K562 (cell line): ENCODE measurements at regions not wholly inside any gene's neighbourhood (a gene's known extent, or its start where the extent isn't known, plus 50 kb on each side); places are given as distances from the start of the nearest gene placed in this dataset.
A peak's percentile ranks its signal among the peaks of the same experiment; 100 is the strongest.

Experiments
- ATAC-seq: fragments of 200-7000 bp; cut with Tn5 transposase; 3 replicates; pipeline ENCODE4 v1.9.1; 2020; ENCODE audit warnings: moderate library complexity
- BruUV-seq: library from RNA; stranded (reverse); fragments of 400-500 nt; replicated peaks from 2 replicates; lab custom pipeline; 2021; lab: Mats Ljungman, UMichigan
- CTCF ChIA-PET: fragments of 300-600 bp; formaldehyde crosslinking; extraction: SDS; loops from one replicate; lab custom pipeline; 2021; ENCODE audit warnings: low intra/inter-chr PET ratio; lab: Yijun Ruan, JAX
- POLR2A ChIA-PET: fragments of 300-600, 350-650 bp; sonication (Branson Sonifier 250); formaldehyde crosslinking; extraction: SDS; loops from one replicate; lab custom pipeline; 2021; ENCODE audit warnings: antibody characterized with exemption, inconsistent platforms; lab: Yijun Ruan, JAX
- DNase-seq, 4 experiments: peaks; one replicate each; pipeline versions ENCODE4 v3.0.0 to v3.0.0-alpha.2; 2011 to 2018; ENCODE audit warnings: low spot score in 3 of 4, mixed read lengths in 3 of 4; ENCODE audit errors: extremely low read depth in 1 of 4
- FAIRE-seq: peaks from 2 replicates; lab custom pipeline; 2011; peaks lifted over from hg19 to GRCh38; lab: Jason Lieb, UNC
- H2AFZ ChIP-seq: 2 replicates; pipeline ENCODE4 v1.6.0; 2011; ENCODE audit warnings: low read depth, low read length, control low read depth, inconsistent platforms
- H3K27ac ChIP-seq: fragments of 200-600 bp; 3 replicates; pipeline ENCODE4 v1.8.0; 2011; ENCODE audit warnings: low read depth, mild to moderate bottlenecking, control low read depth, inconsistent platforms, low read length, moderate library complexity, mixed read lengths; ENCODE audit errors: extremely low read depth
- H3K27me3 ChIP-seq, 2 experiments: fragments of 300-600 bp in 1 of 2; 2 replicates in 1 of 2; 3 replicates in 1 of 2; pipeline versions ENCODE4 v1.6.0 to v1.8.0; 2011; ENCODE audit warnings: inconsistent platforms in 2 of 2, low read length in 2 of 2, mild to moderate bottlenecking in 1 of 2, mixed read lengths in 1 of 2, moderate library complexity in 1 of 2; ENCODE audit not compliant: control insufficient read depth in 2 of 2, insufficient read depth in 2 of 2
- H3K36me3 ChIP-seq: fragments of 300-600 bp; 3 replicates; pipeline ENCODE4 v1.8.0; 2011; ENCODE audit warnings: mild to moderate bottlenecking, low read length, inconsistent platforms; ENCODE audit not compliant: control insufficient read depth, insufficient read depth
- H3K4me1 ChIP-seq, 2 experiments: fragments of 200-600 bp in 1 of 2; replicated peaks in 1 of 2; 2 replicates in 1 of 2; 3 replicates in 1 of 2; pipeline versions ENCODE4 v1.5.1 to v1.8.0; 2011; ENCODE audit warnings: inconsistent platforms in 2 of 2, low read length in 2 of 2, mild to moderate bottlenecking in 1 of 2, mixed read lengths in 1 of 2, moderate library complexity in 1 of 2; ENCODE audit not compliant: control insufficient read depth in 2 of 2, insufficient read depth in 2 of 2
- H3K4me2 ChIP-seq: 2 replicates; pipeline ENCODE4 v1.6.1; 2011; ENCODE audit warnings: low read length, control low read depth, inconsistent platforms, mixed read lengths; ENCODE audit not compliant: insufficient read depth
- H3K4me3 ChIP-seq: fragments of 200-600 bp; sonication (generic), shearing (Covaris generic); 2 replicates; pipeline ENCODE4 v1.5.1; 2016; ENCODE audit warnings: control low read depth, inconsistent platforms
- H3K79me2 ChIP-seq: fragments of 200-600 bp; 3 replicates; pipeline ENCODE4 v1.8.0; 2011; ENCODE audit warnings: low read length, inconsistent platforms; ENCODE audit not compliant: control insufficient read depth, insufficient read depth
- H3K9ac ChIP-seq, 2 experiments: 2 replicates each; pipeline versions ENCODE4 v1.6.0 to v1.6.1; 2011; ENCODE audit warnings: low read depth in 2 of 2, low read length in 2 of 2, control low read depth in 1 of 2, inconsistent platforms in 1 of 2, mild to moderate bottlenecking in 1 of 2, mixed read lengths in 1 of 2; ENCODE audit not compliant: insufficient read depth in 1 of 2
- H3K9me1 ChIP-seq: one replicate; pipeline ENCODE4 v1.6.0; 2011; ENCODE audit warnings: inconsistent platforms, mild to moderate bottlenecking, low read length, moderate library complexity; ENCODE audit not compliant: control insufficient read depth, insufficient read depth
- H3K9me3 ChIP-seq: replicated peaks from 2 replicates; pipeline ENCODE4 v1.5.1; 2011; ENCODE audit warnings: low read depth, low read length, inconsistent platforms; ENCODE audit not compliant: control insufficient read depth, insufficient read depth
- H4K20me1 ChIP-seq: replicated peaks from 2 replicates; pipeline ENCODE4 v1.6.1; 2011; ENCODE audit warnings: low read length, inconsistent platforms, mixed read lengths; ENCODE audit not compliant: control insufficient read depth, insufficient read depth
- LARP7 ChIP-seq: fragments of 450-650 bp; IDR thresholded peaks from 2 replicates; pipeline ENCODE4 v1.6.1; 2016
- MAFF ChIP-seq: IDR thresholded peaks from 2 replicates; pipeline ENCODE4 v1.6.1; 2012; ENCODE audit warnings: low read length, improper control_type of control experiment
- MAFK ChIP-seq: IDR thresholded peaks from 2 replicates; pipeline ENCODE4 v1.6.1; 2011; ENCODE audit warnings: low read length, improper control_type of control experiment
- MTA3 ChIP-seq: fragments of 450-650 bp; formaldehyde crosslinking; IDR thresholded peaks from 2 replicates; pipeline ENCODE4 v1.6.1; 2017; ENCODE audit warnings: mild to moderate bottlenecking, borderline replicate concordance
- PCBP2 ChIP-seq: fragments of 200-400 bp; formaldehyde crosslinking; IDR thresholded peaks from 2 replicates; pipeline ENCODE4 v1.6.1; 2018; ENCODE audit warnings: low read length, low read depth, mild to moderate bottlenecking, moderate library complexity; ENCODE audit not compliant: poor library complexity, severe bottlenecking
- RBM39 ChIP-seq: fragments of 200-400 bp; formaldehyde crosslinking; optimal IDR thresholded peaks from 2 replicates; pipeline ENCODE3; 2018; ENCODE audit warnings: low read depth, low read length
- ZFP36 ChIP-seq: fragments of 150-350 bp; IDR thresholded peaks from 2 replicates; pipeline ENCODE4 v1.6.1; 2018; ENCODE audit warnings: low read length, low read depth; ENCODE audit not compliant: partially characterized antibody
- ZNF316 ChIP-seq: fragments of 450-650 bp; IDR thresholded peaks from 2 replicates; pipeline ENCODE4 v1.6.1; 2016
- WGBS: fragments of 100-300 bp; shearing (Covaris generic); methylation state at CpG from one replicate; pipeline ENCODE4 v1.1.6; 2016; ENCODE audit warnings: low coverage, mixed read lengths; ENCODE audit not compliant: insufficient coverage; ENCODE audit errors: missing lambda C conversion rate; 5-methylcytosine and 5-hydroxymethylcytosine counted together
- in situ Hi-C: fragments of 300-500 bp; cut with MboI; formaldehyde crosslinking; loops from 4 replicates; pipeline ENCODE4 v1.15.0; 2018; ENCODE audit warnings: inconsistent platforms, mixed read lengths
- intact Hi-C: fragments of 100-400 bp; cut with micrococcal nuclease; formaldehyde crosslinking; loops from 2 replicates; pipeline ENCODE4 v1.14.2; 2022
- TF ChIP-seq, protein P1 (sequence below): fragments of 450-650 bp; formaldehyde crosslinking; IDR thresholded peaks from 2 replicates; pipeline ENCODE4 v1.4.0; 2020; ENCODE audit warnings: mild to moderate bottlenecking, moderate library complexity
- TF ChIP-seq, protein P2 (sequence below): fragments of 450-650 bp; formaldehyde crosslinking; IDR thresholded peaks from 2 replicates; pipeline ENCODE4 v1.4.0; 2020; ENCODE audit warnings: mild to moderate bottlenecking, mixed read lengths

DNA sequence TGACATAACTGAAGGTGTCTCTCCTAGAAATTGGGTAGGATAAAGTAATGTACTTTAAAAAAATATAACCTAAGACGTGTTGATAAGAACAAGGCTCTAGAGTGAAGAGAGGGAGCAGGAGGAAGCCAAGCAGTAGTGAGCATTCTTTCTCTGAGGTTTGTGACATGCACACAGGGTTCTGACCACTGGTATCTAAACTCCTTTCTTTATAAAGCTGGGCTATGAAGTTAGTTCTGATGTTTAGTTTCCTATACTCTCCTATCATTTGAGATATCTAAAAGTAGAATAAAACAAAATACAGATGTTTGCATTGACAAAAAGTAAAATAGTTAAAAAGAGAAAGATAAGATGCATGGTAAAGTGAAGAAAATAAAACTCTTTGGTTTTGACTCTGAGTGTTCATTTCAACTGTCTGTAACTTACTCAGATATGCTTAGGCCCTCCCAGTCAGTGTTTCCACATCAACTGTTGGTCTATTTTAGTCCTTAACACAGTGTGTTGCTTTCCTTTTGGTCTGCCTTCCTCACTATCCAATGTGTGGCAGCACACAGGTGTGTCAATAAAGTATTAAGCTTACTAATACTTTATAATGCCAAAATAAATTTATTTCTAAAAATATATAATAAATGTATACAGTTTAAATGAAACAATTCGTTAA is 543.5 kb downstream of the PTPRC start:
- no TSS peak for BruUV-seq
- in situ Hi-C loops = no loop called here
- DNase-seq (no peak), FAIRE-seq (no peak)
- Histone ChIP-seq H2AFZ (no peak overlapping the region), H3K79me2 (no peaks in the 10 kb centered on the region), H3K9ac (no peak overlapping the region), H3K27me3 (no peaks in the 10 kb centered on the region), H3K9me3 (no peaks in the 10 kb centered on the region), H3K4me2 (no peak overlapping the region), H4K20me1 (no peaks in the 10 kb centered on the region)
- CTCF ChIA-PET = no interaction called here
- TF ChIP-seq PCBP2 (no peak), ZFP36 (no peak)
- TF ChIP-seq, protein P1, sequence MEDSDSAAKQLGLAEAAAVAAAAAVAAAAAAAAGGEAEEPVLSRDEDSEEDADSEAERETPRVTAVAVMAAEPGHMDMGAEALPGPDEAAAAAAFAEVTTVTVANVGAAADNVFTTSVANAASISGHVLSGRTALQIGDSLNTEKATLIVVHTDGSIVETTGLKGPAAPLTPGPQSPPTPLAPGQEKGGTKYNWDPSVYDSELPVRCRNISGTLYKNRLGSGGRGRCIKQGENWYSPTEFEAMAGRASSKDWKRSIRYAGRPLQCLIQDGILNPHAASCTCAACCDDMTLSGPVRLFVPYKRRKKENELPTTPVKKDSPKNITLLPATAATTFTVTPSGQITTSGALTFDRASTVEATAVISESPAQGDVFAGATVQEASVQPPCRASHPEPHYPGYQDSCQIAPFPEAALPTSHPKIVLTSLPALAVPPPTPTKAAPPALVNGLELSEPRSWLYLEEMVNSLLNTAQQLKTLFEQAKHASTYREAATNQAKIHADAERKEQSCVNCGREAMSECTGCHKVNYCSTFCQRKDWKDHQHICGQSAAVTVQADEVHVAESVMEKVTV = no peak
- TF ChIP-seq, all 486 proteins: peak for 0
- Histone ChIP-seq H3K4me3 (no peak overlapping the region), H3K4me1 (no peaks in the 10 kb centered on the region), H3K36me3 (no peaks in the 10 kb centered on the region), H3K27ac (no peak overlapping the region), H3K9me1 (no peaks in the 10 kb centered on the region)
- intact Hi-C loops = no loop called here
- no peak for ATAC-seq
- POLR2A ChIA-PET = no interaction called here
- WGBS = 0% methylated on average over 2 of the region's 2 CpGs

DNA sequence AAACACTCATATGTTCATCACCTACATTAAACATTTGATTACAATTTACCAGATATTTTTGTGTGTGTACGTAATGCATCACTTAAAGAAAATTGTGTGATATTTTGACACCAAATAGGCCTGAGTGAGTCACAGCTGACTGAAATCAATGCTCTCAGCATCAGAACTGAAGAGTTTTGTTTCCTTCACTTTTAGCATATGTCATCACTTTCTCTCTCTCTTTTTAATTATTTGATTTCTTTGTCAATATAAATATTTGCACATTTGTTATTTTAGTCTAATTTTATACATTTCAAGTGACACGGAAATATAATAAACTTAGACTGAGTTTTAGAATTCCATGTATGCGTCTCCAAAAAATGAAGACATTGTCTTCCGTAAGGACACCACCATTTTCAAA is 545.3 kb downstream of the PTPRC start:
- H3K9ac ChIP-seq = no peak overlapping the region
- TF ChIP-seq MTA3 = no peak
- 0 out of 2 replicates have a peak, but pooled peaks have one; percentile 42 for TF ChIP-seq MAFF
- TF ChIP-seq RBM39 = no peak
- no peak for TF ChIP-seq LARP7
- peak; percentile 59 for TF ChIP-seq ZNF316
- TF ChIP-seq MAFK = peak; percentile 30; the same call in 1 of the 2 replicates
- TF ChIP-seq, protein P2, sequence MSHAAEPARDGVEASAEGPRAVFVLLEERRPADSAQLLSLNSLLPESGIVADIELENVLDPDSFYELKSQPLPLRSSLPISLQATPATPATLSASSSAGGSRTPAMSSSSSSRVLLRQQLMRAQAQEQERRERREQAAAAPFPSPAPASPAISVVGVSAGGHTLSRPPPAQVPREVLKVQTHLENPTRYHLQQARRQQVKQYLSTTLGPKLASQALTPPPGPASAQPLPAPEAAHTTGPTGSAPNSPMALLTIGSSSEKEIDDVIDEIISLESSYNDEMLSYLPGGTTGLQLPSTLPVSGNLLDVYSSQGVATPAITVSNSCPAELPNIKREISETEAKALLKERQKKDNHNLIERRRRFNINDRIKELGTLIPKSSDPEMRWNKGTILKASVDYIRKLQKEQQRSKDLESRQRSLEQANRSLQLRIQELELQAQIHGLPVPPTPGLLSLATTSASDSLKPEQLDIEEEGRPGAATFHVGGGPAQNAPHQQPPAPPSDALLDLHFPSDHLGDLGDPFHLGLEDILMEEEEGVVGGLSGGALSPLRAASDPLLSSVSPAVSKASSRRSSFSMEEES (CRISPR knock-in tag) = no peak
- TF ChIP-seq, all 486 proteins: peak for 3
- FAIRE-seq = no peak
- in situ Hi-C loops (no loop called here), intact Hi-C loops (no loop called here)
- H3K4me2 ChIP-seq = no peak overlapping the region
- no peaks in the 10 kb centered on the region for H3K9me1 ChIP-seq
- no peak for DNase-seq
- no peaks in the 10 kb centered on the region for H3K9me3 ChIP-seq
- H3K27me3 ChIP-seq = no peaks in the 10 kb centered on the region
- H3K27ac ChIP-seq = no peak overlapping the region
- H3K4me3 ChIP-seq = no peak overlapping the region
- H3K79me2 ChIP-seq = no peaks in the 10 kb centered on the region
- WGBS = 0% methylated on average over 4 of the region's 4 CpGs
- H4K20me1 ChIP-seq = no peaks in the 10 kb centered on the region
- no peak overlapping the region for H2AFZ ChIP-seq
- H3K36me3 ChIP-seq = no peaks in the 10 kb centered on the region
- BruUV-seq = no TSS peak
- ChIA-PET CTCF (no interaction called here), POLR2A (no interaction called here)
- no peak for ATAC-seq
- no peaks in the 10 kb centered on the region for H3K4me1 ChIP-seq
